Panc1 (cell line): ENCODE measurements at regions not wholly inside any gene's neighbourhood (a gene's known extent, or its start where the extent isn't known, plus 50 kb on each side); places are given as distances from the start of the nearest gene placed in this dataset.

Experiments
- ATAC-seq: fragments of 200-7000 bp; cut with Tn5 transposase; 2 replicates; pipeline ENCODE4 v1.9.1; 2020; ENCODE audit warnings: mild to moderate bottlenecking, moderate library complexity
- BruUV-seq: library from RNA; stranded (reverse); fragments of 400-500 nt; replicated peaks from 2 replicates; lab custom pipeline; 2021; lab: Mats Ljungman, UMichigan
- CTCF ChIA-PET: fragments of 300-600 bp; sonication (Branson Sonifier 250); formaldehyde crosslinking; loops from one replicate; lab custom pipeline; 2022; ENCODE audit warnings: antibody characterized with exemption; lab: Charles Lee
- POLR2A ChIA-PET: fragments of 300-600 bp; sonication (Branson Sonifier 250); formaldehyde crosslinking; loops from one replicate; lab custom pipeline; 2022; ENCODE audit warnings: antibody characterized with exemption; lab: Charles Lee
- DNase-seq: peaks from one replicate; pipeline ENCODE4 v3.0.0-alpha.2; 2010; ENCODE audit warnings: low read depth, low spot score
- H3K27ac ChIP-seq: 2 replicates; pipeline ENCODE4 v1.5.1; 2011; ENCODE audit warnings: mild to moderate bottlenecking, low read length, inconsistent platforms
- H3K27me3 ChIP-seq: fragments of 200-500 bp; sonication (Bioruptor generic); 2 replicates; pipeline ENCODE4 v1.6.0; 2014; ENCODE audit warnings: low read length, inconsistent platforms; ENCODE audit not compliant: control insufficient read depth, insufficient read depth
- H3K36me3 ChIP-seq: fragments of 200-500 bp; sonication (Bioruptor generic); 2 replicates; pipeline ENCODE4 v1.5.1; 2014; ENCODE audit warnings: inconsistent platforms, mild to moderate bottlenecking, low read length, moderate library complexity; ENCODE audit not compliant: control insufficient read depth, insufficient read depth
- H3K4me1 ChIP-seq: 2 replicates; pipeline ENCODE4 v1.5.1; 2011; ENCODE audit warnings: inconsistent platforms, mild to moderate bottlenecking, low read length, moderate library complexity; ENCODE audit not compliant: control insufficient read depth, insufficient read depth
- H3K4me3 ChIP-seq, 2 experiments: 2 replicates each; pipeline ENCODE4 v1.5.1; 2011 to 2012; ENCODE audit warnings: low read depth in 2 of 2, low read length in 2 of 2, mild to moderate bottlenecking in 2 of 2, inconsistent platforms in 1 of 2, moderate library complexity in 1 of 2
- H3K9me3 ChIP-seq: fragments of 200-500 bp; sonication (Bioruptor generic); 2 replicates; pipeline ENCODE4 v1.5.1; 2014; ENCODE audit warnings: low read depth, mild to moderate bottlenecking, inconsistent platforms, low read length, moderate library complexity; ENCODE audit not compliant: control insufficient read depth, insufficient read depth
- POLR2AphosphoS5 ChIP-seq: IDR thresholded peaks from 2 replicates; pipeline ENCODE4 v1.6.1; 2012; ENCODE audit warnings: mild to moderate bottlenecking, low read depth, low read length, moderate library complexity
- SIN3A ChIP-seq: IDR thresholded peaks from 2 replicates; pipeline ENCODE4 v1.6.1; 2012; ENCODE audit warnings: low read depth, mild to moderate bottlenecking, low read length, moderate library complexity, borderline replicate concordance; ENCODE audit not compliant: insufficient read depth
- TCF7L2 ChIP-seq: IDR thresholded peaks from 2 replicates; pipeline ENCODE4 v1.6.1; 2011; ENCODE audit warnings: mild to moderate bottlenecking, low read depth, low read length, inconsistent platforms
- in situ Hi-C: cut with HindIII; loops from 2 replicates; pipeline ENCODE4 v1.10.0; 2016; ENCODE audit warnings: low sequenced_read_pairs, low pct_unique_long_range_greater_than_20kb
- intact Hi-C: fragments of 100-400 bp; cut with micrococcal nuclease; formaldehyde crosslinking; loops from one replicate; pipeline ENCODE4 v1.10.0; 2022; ENCODE audit not compliant: unreplicated experiment
- TF ChIP-seq, protein P1 (sequence below): fragments of 450-650 bp; IDR thresholded peaks from 2 replicates; pipeline ENCODE4 v1.5.1; 2017; ENCODE audit warnings: mild to moderate bottlenecking
- TF ChIP-seq, protein P2 (sequence below), 2 experiments: IDR thresholded peaks; 2 replicates each; pipeline ENCODE4 v1.6.1; 2011 to 2012; ENCODE audit warnings: low read depth in 2 of 2, control low read depth in 1 of 2, low read length in 1 of 2, mild to moderate bottlenecking in 1 of 2, moderate library complexity in 1 of 2; ENCODE audit not compliant: insufficient read depth in 1 of 2

DNA sequence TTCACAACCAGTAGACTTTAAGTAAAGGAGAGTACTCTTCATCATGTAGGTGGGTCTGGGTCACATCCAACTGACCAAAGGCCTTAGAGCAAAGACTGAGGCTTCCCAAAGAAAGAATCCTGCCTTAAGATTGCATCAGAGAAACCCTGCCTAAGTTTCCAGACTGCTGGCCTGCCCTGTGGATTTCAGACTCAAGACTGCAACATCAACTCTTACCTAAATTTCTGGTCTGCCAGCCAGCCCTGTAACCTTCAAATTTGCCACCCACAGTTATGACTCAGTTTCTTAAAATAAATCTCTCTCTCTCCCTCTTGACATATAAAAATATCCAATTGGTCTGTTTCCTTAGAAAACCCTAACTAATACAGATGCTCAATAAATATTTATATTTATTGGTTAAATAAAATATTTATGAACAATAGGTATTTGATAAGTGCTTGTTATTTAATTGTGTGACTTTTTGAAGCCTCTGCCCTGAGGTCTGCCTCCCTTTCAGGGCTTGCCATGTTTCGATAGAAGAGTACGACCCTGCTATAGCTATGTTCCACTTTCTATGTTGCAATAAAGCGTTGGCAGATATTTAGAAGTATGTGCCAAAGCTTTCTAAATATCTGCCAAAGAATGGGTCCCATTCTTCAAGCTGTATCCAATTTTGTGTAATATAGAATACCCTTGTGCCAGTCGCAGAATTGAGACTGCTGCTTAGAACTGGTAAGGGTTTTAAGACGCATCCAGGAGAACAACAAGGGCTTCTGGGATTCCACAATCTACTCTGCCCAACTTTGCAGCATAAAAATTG, 65.7 kb downstream of the TMEM30B start:
- no TSS peak for BruUV-seq
- ChIA-PET POLR2A (no interaction called here), CTCF (no interaction called here)
- Histone ChIP-seq H3K9me3 (no peaks in the 10 kb centered on the region), H3K4me1 (no peaks in the 10 kb centered on the region), H3K27ac (no peak overlapping the region), H3K36me3 (no peaks in the 10 kb centered on the region), H3K4me3 (no peak overlapping the region), H3K27me3 (peaks cover 3% of the 10 kb centered on the region; the same call in 1 of the 2 replicates)
- intact Hi-C loops = no loop called here
- TF ChIP-seq POLR2AphosphoS5 = no peak
- TF ChIP-seq, protein P1, sequence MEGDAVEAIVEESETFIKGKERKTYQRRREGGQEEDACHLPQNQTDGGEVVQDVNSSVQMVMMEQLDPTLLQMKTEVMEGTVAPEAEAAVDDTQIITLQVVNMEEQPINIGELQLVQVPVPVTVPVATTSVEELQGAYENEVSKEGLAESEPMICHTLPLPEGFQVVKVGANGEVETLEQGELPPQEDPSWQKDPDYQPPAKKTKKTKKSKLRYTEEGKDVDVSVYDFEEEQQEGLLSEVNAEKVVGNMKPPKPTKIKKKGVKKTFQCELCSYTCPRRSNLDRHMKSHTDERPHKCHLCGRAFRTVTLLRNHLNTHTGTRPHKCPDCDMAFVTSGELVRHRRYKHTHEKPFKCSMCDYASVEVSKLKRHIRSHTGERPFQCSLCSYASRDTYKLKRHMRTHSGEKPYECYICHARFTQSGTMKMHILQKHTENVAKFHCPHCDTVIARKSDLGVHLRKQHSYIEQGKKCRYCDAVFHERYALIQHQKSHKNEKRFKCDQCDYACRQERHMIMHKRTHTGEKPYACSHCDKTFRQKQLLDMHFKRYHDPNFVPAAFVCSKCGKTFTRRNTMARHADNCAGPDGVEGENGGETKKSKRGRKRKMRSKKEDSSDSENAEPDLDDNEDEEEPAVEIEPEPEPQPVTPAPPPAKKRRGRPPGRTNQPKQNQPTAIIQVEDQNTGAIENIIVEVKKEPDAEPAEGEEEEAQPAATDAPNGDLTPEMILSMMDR = no peak
- TF ChIP-seq SIN3A = no peak
- no peak for TF ChIP-seq TCF7L2
- TF ChIP-seq, protein P2, sequence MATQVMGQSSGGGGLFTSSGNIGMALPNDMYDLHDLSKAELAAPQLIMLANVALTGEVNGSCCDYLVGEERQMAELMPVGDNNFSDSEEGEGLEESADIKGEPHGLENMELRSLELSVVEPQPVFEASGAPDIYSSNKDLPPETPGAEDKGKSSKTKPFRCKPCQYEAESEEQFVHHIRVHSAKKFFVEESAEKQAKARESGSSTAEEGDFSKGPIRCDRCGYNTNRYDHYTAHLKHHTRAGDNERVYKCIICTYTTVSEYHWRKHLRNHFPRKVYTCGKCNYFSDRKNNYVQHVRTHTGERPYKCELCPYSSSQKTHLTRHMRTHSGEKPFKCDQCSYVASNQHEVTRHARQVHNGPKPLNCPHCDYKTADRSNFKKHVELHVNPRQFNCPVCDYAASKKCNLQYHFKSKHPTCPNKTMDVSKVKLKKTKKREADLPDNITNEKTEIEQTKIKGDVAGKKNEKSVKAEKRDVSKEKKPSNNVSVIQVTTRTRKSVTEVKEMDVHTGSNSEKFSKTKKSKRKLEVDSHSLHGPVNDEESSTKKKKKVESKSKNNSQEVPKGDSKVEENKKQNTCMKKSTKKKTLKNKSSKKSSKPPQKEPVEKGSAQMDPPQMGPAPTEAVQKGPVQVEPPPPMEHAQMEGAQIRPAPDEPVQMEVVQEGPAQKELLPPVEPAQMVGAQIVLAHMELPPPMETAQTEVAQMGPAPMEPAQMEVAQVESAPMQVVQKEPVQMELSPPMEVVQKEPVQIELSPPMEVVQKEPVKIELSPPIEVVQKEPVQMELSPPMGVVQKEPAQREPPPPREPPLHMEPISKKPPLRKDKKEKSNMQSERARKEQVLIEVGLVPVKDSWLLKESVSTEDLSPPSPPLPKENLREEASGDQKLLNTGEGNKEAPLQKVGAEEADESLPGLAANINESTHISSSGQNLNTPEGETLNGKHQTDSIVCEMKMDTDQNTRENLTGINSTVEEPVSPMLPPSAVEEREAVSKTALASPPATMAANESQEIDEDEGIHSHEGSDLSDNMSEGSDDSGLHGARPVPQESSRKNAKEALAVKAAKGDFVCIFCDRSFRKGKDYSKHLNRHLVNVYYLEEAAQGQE (IDR thresholded peaks at IDR 0.05; ENCODE audit: insufficient read depth in 1 of 2, low read depth in 2 of 2, low read length in 1 of 2) = no peak
- DNase-seq (no peak), ATAC-seq (no peak)
- in situ Hi-C loops = no loop called here

DNA sequence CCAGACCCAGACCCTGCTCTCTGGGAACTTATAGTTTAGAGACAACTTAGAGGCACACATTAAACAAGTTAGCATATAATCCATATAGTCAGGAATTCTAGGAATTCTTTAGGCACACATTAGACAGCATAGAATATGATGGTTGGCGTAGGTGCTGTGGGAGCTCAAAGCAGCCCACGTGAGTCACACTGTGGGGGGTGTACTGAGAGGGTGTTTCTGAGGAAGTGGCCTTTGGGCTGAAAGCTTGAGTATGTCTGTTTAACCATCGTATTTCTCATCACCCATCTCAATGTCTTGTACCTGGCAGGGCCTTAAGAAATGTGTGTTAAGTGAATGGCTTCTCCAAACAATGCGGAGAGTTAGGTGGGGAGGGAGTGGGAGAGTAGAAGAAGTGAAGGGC, 67.2 kb downstream of the TMEM30B start:
- BruUV-seq = no TSS peak
- H3K36me3 ChIP-seq = no peaks in the 10 kb centered on the region
- H3K27ac ChIP-seq = no peak overlapping the region
- TF ChIP-seq SIN3A (no peak), POLR2AphosphoS5 (no peak), TCF7L2 (no peak)
- TF ChIP-seq, protein P2 (IDR thresholded peaks at IDR 0.05; ENCODE audit: insufficient read depth in 1 of 2, low read depth in 2 of 2, low read length in 1 of 2) = no peak
- TF ChIP-seq, protein P1 = no peak
- in situ Hi-C loops = no loop called here
- peaks cover 3% of the 10 kb centered on the region; the same call in 1 of the 2 replicates for H3K27me3 ChIP-seq
- H3K9me3 ChIP-seq = no peaks in the 10 kb centered on the region
- DNase-seq (no peak), ATAC-seq (no peak)
- CTCF ChIA-PET = no interaction called here
- H3K4me3 ChIP-seq = no peak overlapping the region
- intact Hi-C loops = no loop called here
- no peaks in the 10 kb centered on the region for H3K4me1 ChIP-seq
- POLR2A ChIA-PET = interaction anchor here (0.5 kb wide), 1 partner anchor 672 kb away, joined by 3 read pairs; no protein-coding TSS in a partner anchor
